ENCODE measurements at regions not wholly inside any gene's neighbourhood (a gene's known extent, or its start where the extent isn't known, plus 50 kb on each side); places are given as distances from the start of the nearest gene placed in this dataset.

DNA sequence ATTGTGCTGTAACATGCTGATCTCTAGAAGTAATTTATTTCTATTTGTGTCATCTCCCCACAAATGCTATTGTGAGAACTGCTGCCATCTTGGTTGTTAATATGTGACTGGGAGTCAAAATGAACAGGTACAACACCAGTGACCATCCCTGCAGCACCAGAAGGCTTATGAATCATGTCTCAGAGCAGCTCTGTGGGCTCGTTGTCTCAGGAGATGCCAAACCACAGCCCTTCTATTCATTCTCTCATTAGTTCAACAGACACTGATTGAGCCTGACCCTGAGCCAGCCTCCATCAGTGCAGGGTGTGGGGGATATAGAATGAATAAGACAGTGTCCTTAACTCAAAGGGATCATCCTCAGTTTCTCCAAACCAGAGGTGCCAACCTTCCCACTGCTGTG lies 92.5 kb downstream of the UTP18 start:
- TF ChIP-seq, protein P1, sequence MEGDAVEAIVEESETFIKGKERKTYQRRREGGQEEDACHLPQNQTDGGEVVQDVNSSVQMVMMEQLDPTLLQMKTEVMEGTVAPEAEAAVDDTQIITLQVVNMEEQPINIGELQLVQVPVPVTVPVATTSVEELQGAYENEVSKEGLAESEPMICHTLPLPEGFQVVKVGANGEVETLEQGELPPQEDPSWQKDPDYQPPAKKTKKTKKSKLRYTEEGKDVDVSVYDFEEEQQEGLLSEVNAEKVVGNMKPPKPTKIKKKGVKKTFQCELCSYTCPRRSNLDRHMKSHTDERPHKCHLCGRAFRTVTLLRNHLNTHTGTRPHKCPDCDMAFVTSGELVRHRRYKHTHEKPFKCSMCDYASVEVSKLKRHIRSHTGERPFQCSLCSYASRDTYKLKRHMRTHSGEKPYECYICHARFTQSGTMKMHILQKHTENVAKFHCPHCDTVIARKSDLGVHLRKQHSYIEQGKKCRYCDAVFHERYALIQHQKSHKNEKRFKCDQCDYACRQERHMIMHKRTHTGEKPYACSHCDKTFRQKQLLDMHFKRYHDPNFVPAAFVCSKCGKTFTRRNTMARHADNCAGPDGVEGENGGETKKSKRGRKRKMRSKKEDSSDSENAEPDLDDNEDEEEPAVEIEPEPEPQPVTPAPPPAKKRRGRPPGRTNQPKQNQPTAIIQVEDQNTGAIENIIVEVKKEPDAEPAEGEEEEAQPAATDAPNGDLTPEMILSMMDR (conservative IDR thresholded peaks at IDR 0.05; ENCODE audit: low read length), result no peak
- TF ChIP-seq EZH2phosphoT487 (IDR thresholded peaks at IDR 0.05; ENCODE audit: borderline replicate concordance), result no peak
